ENCODE measurements at regions not wholly inside any gene's neighbourhood (a gene's known extent, or its start where the extent isn't known, plus 50 kb on each side); places are given as distances from the start of the nearest gene placed in this dataset.
"Not testable (repeated sequence)": the region's sequence is repeated elsewhere in the genome, so short reads cannot be mapped to it uniquely, and the experiment has no call there.

GRCh38 chr15:69573278-69573677, 120.7 kb downstream of the RPLP1 start:
- not testable (repeated sequence) for DNase-seq; H3K9me3 Mint-ChIP-seq; H3K36me3 Mint-ChIP-seq (ENCODE audit: low read depth); H3K27me3 Mint-ChIP-seq; H3K4me3 Mint-ChIP-seq
- Mint-ChIP-seq H3K27ac (peak overlapping the region; percentile 89), H3K4me1 (ENCODE audit: low read depth) (peaks cover 41% of the 10 kb centered on the region)

DNA sequence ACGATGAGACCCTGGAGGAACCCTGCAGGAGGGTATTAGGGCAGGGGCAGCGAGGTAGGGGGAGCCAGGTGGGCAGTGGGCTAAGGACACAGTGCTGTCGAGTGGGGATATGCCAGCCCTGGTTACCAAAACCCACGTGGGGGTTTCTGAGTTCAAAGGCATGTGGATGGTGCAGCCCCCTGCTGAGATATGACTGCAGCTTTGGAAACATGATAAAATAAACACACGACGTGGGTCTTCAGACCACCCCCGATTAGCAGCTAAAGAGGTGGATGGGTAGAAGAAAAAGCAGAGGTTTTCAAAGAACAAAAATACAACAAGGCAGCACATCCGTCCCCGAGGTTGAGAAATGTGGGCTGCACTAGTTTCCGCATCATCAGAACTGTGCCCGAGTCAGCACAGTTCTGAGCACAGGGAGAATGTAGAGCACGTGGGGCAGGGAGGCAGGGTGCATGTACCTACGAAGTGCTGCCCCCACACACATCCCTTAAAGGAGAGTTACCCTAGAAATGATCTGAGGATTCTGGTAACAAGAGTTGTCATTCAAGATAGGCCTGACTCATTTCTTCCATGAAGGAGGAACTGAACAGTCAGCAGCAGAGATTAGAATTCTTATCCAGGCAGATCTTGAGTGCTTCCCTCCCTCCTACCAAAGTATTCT, 121.3 kb downstream of the RPLP1 start:
- Mint-ChIP-seq H3K27me3 (peaks cover 5% of the 10 kb centered on the region), H3K9me3 (no peaks in the 10 kb centered on the region), H3K27ac (peak overlapping the region; percentile 89), H3K4me3 (peak overlapping the region; percentile 19), H3K36me3 (ENCODE audit: low read depth) (no peaks in the 10 kb centered on the region), H3K4me1 (ENCODE audit: low read depth) (peaks cover 42% of the 10 kb centered on the region)
- peak; percentile 68 for DNase-seq

- peaks cover 5% of the 10 kb centered on the region for H3K27me3 Mint-ChIP-seq
- peaks cover 42% of the 10 kb centered on the region for H3K4me1 Mint-ChIP-seq (ENCODE audit: low read depth)
- H3K27ac Mint-ChIP-seq, result peak overlapping the region; percentile 89
- H3K4me3 Mint-ChIP-seq, result no peak overlapping the region
- DNase-seq, result peak; percentile 51
- H3K9me3 Mint-ChIP-seq, result no peaks in the 10 kb centered on the region
- H3K36me3 Mint-ChIP-seq (ENCODE audit: low read depth), result no peaks in the 10 kb centered on the region
These were observed 121.9 kb downstream of the RPLP1 start for GRCh38 chr15:69574506-69574905.

DNA sequence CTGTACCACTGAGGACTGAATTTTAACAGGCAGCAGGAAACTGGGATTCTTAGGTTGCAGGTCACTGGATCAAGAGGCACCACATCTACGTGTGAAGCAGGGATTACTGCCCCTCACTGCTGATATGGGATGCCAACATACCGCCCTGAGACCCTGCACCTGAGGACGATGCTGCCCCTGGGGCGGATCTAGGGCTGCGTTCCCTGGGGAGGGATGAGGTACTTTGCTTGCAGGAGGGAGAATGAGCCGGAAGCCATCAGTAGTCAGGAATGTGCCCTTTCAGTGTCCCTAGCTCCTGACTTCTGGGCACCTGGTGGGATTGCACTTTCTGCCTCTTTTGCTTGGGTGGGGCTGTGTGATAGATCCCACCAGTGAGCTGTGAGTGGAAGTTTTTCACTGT, 122.8 kb downstream of the RPLP1 start:
- peaks cover 5% of the 10 kb centered on the region for H3K27me3 Mint-ChIP-seq
- peaks cover 42% of the 10 kb centered on the region for H3K4me1 Mint-ChIP-seq (ENCODE audit: low read depth)
- peak overlapping the region; percentile 18 for H3K27ac Mint-ChIP-seq

GRCh38 chr15:69576035-69576526, 123.5 kb downstream of the RPLP1 start:
- DNase-seq, result peak; percentile 81
- Mint-ChIP-seq H3K27me3 (peaks cover 2% of the 10 kb centered on the region), H3K4me3 (no peak overlapping the region), H3K27ac (peak overlapping the region; percentile 18), H3K9me3 (no peaks in the 10 kb centered on the region), H3K36me3 (ENCODE audit: low read depth) (no peaks in the 10 kb centered on the region), H3K4me1 (ENCODE audit: low read depth) (peaks cover 42% of the 10 kb centered on the region)

More for the DNA sequence above, 122.8 kb downstream of the RPLP1 start:
- no peak for DNase-seq
- Mint-ChIP-seq H3K9me3 (no peaks in the 10 kb centered on the region), H3K36me3 (ENCODE audit: low read depth) (no peaks in the 10 kb centered on the region), H3K4me3 (no peak overlapping the region)

DNA sequence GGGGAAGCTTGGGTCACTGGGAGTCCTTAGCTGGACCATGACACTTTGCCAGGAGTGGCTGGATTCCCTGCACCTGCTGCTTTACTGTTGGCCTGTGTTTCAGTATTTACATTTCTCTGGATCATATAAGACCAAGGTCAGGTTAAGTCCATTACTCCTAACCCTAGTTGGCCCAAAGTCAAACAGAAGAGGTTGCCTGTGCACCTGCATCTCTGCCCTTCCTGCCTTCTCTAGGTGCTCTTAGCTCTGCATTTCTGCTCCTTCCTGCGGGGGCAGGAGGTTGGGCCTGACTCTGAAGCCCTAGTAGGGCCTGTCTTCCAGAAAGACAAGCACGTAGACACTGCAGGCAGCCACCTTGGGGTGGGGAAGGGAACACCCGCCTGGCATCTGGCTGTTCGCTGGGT, 124.3 kb downstream of the RPLP1 start:
- H3K27ac Mint-ChIP-seq, result no peak overlapping the region

DNA sequence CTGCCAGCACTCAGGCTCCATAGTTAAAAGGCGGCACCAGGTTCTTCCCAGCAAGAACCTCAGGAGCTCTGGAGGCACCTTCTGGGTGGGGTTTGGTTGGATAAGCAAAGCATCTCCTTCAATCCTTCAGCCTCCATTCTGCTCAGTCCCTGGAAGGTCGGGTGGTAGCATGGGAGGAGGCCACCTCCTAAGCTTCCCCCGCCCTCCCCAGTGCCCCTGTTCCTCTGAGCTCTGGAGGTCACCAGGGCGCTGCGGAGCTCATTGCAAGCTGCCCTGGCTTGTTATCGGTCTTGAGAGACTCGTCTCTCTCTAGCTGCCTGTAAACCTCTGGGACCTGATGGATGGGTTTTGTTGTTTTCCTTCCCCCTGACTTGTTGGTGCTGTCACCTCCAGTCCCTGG, 124.8 kb downstream of the RPLP1 start:
- no peak for DNase-seq
- H3K27me3 Mint-ChIP-seq, result no peaks in the 10 kb centered on the region
- no peaks in the 10 kb centered on the region for H3K36me3 Mint-ChIP-seq (ENCODE audit: low read depth)
- no peaks in the 10 kb centered on the region for H3K9me3 Mint-ChIP-seq
- peaks cover 42% of the 10 kb centered on the region for H3K4me1 Mint-ChIP-seq (ENCODE audit: low read depth)
- H3K27ac Mint-ChIP-seq, result no peak overlapping the region
- no peak overlapping the region for H3K4me3 Mint-ChIP-seq

More for the DNA sequence above, 124.3 kb downstream of the RPLP1 start:
- Mint-ChIP-seq H3K36me3 (ENCODE audit: low read depth) (no peaks in the 10 kb centered on the region), H3K4me3 (no peak overlapping the region), H3K27me3 (no peaks in the 10 kb centered on the region), H3K4me1 (ENCODE audit: low read depth) (peaks cover 42% of the 10 kb centered on the region), H3K9me3 (no peaks in the 10 kb centered on the region)
- no peak for DNase-seq

GRCh38 chr15:69578252-69578651, 125.6 kb downstream of the RPLP1 start:
- Mint-ChIP-seq H3K4me3 (no peak overlapping the region), H3K4me1 (ENCODE audit: low read depth) (peaks cover 42% of the 10 kb centered on the region), H3K36me3 (ENCODE audit: low read depth) (no peaks in the 10 kb centered on the region), H3K27me3 (no peaks in the 10 kb centered on the region), H3K27ac (no peak overlapping the region), H3K9me3 (no peaks in the 10 kb centered on the region)
- DNase-seq, result no peak

DNA sequence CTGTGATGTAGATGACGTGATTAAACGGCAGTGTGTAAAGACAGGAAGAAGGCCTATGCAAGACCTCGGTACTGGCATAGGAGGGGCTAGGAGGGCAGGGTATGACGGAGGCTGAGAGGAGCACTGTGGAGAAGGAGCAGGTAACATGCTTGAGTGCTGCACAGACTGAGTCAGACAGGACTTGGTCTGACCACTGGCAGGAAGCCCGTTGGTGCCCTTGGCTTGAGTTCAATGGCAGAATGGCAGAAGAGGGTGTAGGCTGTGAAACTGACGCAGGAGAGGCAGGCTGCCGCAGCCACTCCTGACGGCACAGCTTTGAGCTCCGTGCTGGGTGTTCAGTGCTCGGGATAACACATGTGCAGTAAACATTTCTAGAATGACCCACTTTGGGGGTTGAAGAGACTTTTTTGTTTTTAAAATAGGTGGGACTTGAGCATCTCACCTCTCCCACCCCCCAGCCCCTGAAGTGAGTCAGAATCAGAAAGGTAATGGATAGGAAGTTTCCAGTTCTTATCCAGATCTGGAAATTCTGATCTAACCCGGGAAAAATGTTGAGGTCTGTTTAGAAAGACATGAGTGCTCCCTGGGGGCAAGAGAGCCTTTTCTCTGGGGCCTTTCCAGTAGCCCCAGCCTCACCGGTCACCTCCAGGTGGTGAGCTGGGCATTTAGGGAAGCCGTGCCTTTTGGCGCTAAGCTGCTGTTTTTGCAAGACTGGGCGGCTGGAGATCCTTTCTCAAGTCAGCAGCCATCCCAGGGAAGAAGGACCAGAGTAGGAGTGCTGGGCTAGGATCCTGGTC, 126.4 kb downstream of the RPLP1 start:
- H3K27ac Mint-ChIP-seq, result no peak overlapping the region
- H3K36me3 Mint-ChIP-seq (ENCODE audit: low read depth), result no peaks in the 10 kb centered on the region
- H3K27me3 Mint-ChIP-seq, result no peaks in the 10 kb centered on the region
- no peaks in the 10 kb centered on the region for H3K9me3 Mint-ChIP-seq
- H3K4me3 Mint-ChIP-seq, result no peak overlapping the region
- DNase-seq, result no peak
- peaks cover 40% of the 10 kb centered on the region for H3K4me1 Mint-ChIP-seq (ENCODE audit: low read depth)

- Mint-ChIP-seq H3K4me3 (no peak overlapping the region), H3K36me3 (ENCODE audit: low read depth) (no peaks in the 10 kb centered on the region), H3K27me3 (no peaks in the 10 kb centered on the region), H3K9me3 (no peaks in the 10 kb centered on the region), H3K4me1 (ENCODE audit: low read depth) (peaks cover 32% of the 10 kb centered on the region), H3K27ac (no peak overlapping the region)
- no peak for DNase-seq
These were observed 127.5 kb downstream of the RPLP1 start for GRCh38 chr15:69579950-69580618.

DNA sequence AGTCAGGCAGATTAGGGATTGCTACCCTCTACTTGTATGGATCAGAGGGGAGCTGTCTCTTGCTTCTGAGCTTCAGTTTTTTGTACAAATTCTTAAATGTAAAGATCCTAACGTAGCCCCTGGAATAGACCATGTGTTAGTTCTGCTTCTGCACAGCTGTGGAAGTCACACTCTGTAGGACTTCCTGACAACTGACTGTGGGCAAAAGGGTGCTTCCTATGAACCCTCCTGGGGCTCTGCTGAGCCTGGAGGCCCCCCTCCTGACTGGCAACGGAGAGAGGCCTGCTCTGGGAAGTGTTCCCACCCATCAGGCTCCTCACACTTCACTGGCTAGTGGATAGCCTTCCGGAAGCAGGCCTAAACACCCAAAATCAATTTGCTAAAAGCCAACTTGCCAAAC, 131.0 kb downstream of the RPLP1 start:
- H3K36me3 Mint-ChIP-seq (ENCODE audit: low read depth), result no peaks in the 10 kb centered on the region
- no peak for DNase-seq
- no peaks in the 10 kb centered on the region for H3K27me3 Mint-ChIP-seq
- H3K27ac Mint-ChIP-seq, result no peak overlapping the region
- no peaks in the 10 kb centered on the region for H3K9me3 Mint-ChIP-seq
- peaks cover 14% of the 10 kb centered on the region for H3K4me1 Mint-ChIP-seq (ENCODE audit: low read depth)
- no peak overlapping the region for H3K4me3 Mint-ChIP-seq

DNA sequence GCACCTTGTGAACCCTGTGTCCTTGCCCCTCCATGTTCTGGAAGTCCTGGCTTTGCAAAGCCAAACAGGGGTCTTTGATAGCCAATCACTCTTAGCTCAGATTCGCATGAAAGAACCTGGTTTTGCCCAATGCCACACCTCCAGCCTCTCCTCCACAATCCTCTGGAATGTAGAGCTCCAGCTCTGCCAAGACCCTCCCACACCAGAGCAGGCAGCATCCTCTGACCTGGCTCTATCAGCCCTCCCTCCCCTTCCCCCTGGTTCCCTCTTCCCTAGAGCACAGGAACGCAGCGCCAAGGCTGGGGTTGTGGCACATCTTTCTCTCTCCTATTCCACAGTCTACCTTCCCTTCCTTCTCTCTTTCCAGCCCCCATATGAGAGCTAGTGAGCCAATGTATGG, 133.3 kb downstream of the RPLP1 start:
- peaks cover 13% of the 10 kb centered on the region for H3K4me1 Mint-ChIP-seq (ENCODE audit: low read depth)
- no peaks in the 10 kb centered on the region for H3K36me3 Mint-ChIP-seq (ENCODE audit: low read depth)
- no peak overlapping the region for H3K27ac Mint-ChIP-seq
- H3K9me3 Mint-ChIP-seq, result no peaks in the 10 kb centered on the region
- no peak for DNase-seq
- H3K27me3 Mint-ChIP-seq, result no peaks in the 10 kb centered on the region
- H3K4me3 Mint-ChIP-seq, result no peak overlapping the region

- DNase-seq, result no peak
- H3K36me3 Mint-ChIP-seq (ENCODE audit: low read depth), result no peaks in the 10 kb centered on the region
- no peak overlapping the region for H3K4me3 Mint-ChIP-seq
- H3K27me3 Mint-ChIP-seq, result no peaks in the 10 kb centered on the region
- no peaks in the 10 kb centered on the region for H3K9me3 Mint-ChIP-seq
- H3K27ac Mint-ChIP-seq, result no peak overlapping the region
- peaks cover 13% of the 10 kb centered on the region for H3K4me1 Mint-ChIP-seq (ENCODE audit: low read depth)
These were observed 134.1 kb downstream of the RPLP1 start for GRCh38 chr15:69586721-69587120.

GRCh38 chr15:69587723-69588426, 135.3 kb downstream of the RPLP1 start:
- H3K27me3 Mint-ChIP-seq, result no peaks in the 10 kb centered on the region
- no peaks in the 10 kb centered on the region for H3K9me3 Mint-ChIP-seq
- H3K4me3 Mint-ChIP-seq, result no peak overlapping the region
- H3K27ac Mint-ChIP-seq, result no peak overlapping the region
- no peaks in the 10 kb centered on the region for H3K36me3 Mint-ChIP-seq (ENCODE audit: low read depth)
- DNase-seq, result no peak
- peaks cover 13% of the 10 kb centered on the region for H3K4me1 Mint-ChIP-seq (ENCODE audit: low read depth)
